Fibroblast of the aortic adventitia (primary cell): ENCODE measurements at regions not wholly inside any gene's neighbourhood (a gene's known extent, or its start where the extent isn't known, plus 50 kb on each side); places are given as distances from the start of the nearest gene placed in this dataset.
"Not testable (repeated sequence)": the region's sequence is repeated elsewhere in the genome, so short reads cannot be mapped to it uniquely, and the experiment has no call there.

Experiments used
- DNase-seq: peaks from one replicate; pipeline ENCODE4 v3.0.0-alpha.2; 2010; ENCODE audit warnings: low read depth
- H3K4me3 ChIP-seq: 2 replicates; pipeline ENCODE4 v1.5.1; 2011; ENCODE audit warnings: low read depth, mild to moderate bottlenecking, control low read depth, low read length, moderate library complexity
- CTCF ChIP-seq: IDR thresholded peaks from 2 replicates; pipeline ENCODE4 v1.5.1; 2011; ENCODE audit warnings: mild to moderate bottlenecking, low read length, control low read depth, inconsistent platforms; ENCODE audit not compliant: insufficient read depth

GRCh38 chr18:40120796-40121391 is 1834.1 kb upstream of the PIK3C3 start:
- no peak for DNase-seq
- TF ChIP-seq CTCF: no peak
- no peak overlapping the region for H3K4me3 ChIP-seq

- DNase-seq: no peak
- TF ChIP-seq CTCF: no peak
- no peak overlapping the region for H3K4me3 ChIP-seq
These were observed 1834.7 kb upstream of the PIK3C3 start for GRCh38 chr18:40120356-40120755.

GRCh38 chr18:40119581-40119980 is 1835.5 kb upstream of the PIK3C3 start:
- DNase-seq, H3K4me3 ChIP-seq: not testable (repeated sequence)

GRCh38 chr18:40110455-40110854 is 1844.6 kb upstream of the PIK3C3 start:
- no peak overlapping the region for H3K4me3 ChIP-seq
- DNase-seq: no peak
- no peak for TF ChIP-seq CTCF

GRCh38 chr18:40109252-40110049 is 1845.6 kb upstream of the PIK3C3 start:
- no peak for DNase-seq
- no peak for TF ChIP-seq CTCF
- H3K4me3 ChIP-seq: no peak overlapping the region

- DNase-seq: no peak
- H3K4me3 ChIP-seq: no peak overlapping the region
- TF ChIP-seq CTCF: no peak
These were observed 1846.4 kb upstream of the PIK3C3 start for GRCh38 chr18:40108596-40108995.

GRCh38 chr18:40102903-40103302 is 1852.1 kb upstream of the PIK3C3 start:
- no peak overlapping the region for H3K4me3 ChIP-seq
- TF ChIP-seq CTCF: no peak
- DNase-seq: no peak
